ENCODE measurements at regions not wholly inside any gene's neighbourhood (a gene's known extent, or its start where the extent isn't known, plus 50 kb on each side); places are given as distances from the start of the nearest gene placed in this dataset.
A peak's percentile ranks its signal among the peaks of the same experiment; 100 is the strongest.
"Not testable (repeated sequence)": the region's sequence is repeated elsewhere in the genome, so short reads cannot be mapped to it uniquely, and the experiment has no call there.

GRCh38 chr5:17123773-17124172 is 93.7 kb upstream of the BASP1 start:
- 0 out of 2 replicates have a peak, but pooled peaks have one; percentile 42 for TF ChIP-seq ZNF766 (CRISPR knock-in tag; conservative IDR thresholded peaks at IDR 0.05)
- H3K4me1 ChIP-seq (replicated peaks in 1 of 2; ENCODE audit: control insufficient read depth in 2 of 2, insufficient read depth in 2 of 2, low read length in 2 of 2); CTCF ChIA-PET (ENCODE audit: low intra/inter-chr PET ratio); H3K36me3 ChIP-seq (ENCODE audit: control insufficient read depth, insufficient read depth, low read length); H4K20me1 ChIP-seq (replicated peaks; ENCODE audit: control insufficient read depth, insufficient read depth, low read length); H3K9me3 ChIP-seq (replicated peaks; ENCODE audit: control insufficient read depth, insufficient read depth, low read depth, low read length); intact Hi-C loops (cut with micrococcal nuclease); H3K79me2 ChIP-seq (ENCODE audit: control insufficient read depth, insufficient read depth, low read length); FAIRE-seq; H3K9me1 ChIP-seq (ENCODE audit: control insufficient read depth, insufficient read depth, low read length); H3K4me3 ChIP-seq; DNase-seq (ENCODE audit: extremely low read depth in 1 of 4, low spot score in 3 of 4); H2AFZ ChIP-seq (ENCODE audit: low read depth, low read length); POLR2A ChIA-PET; ATAC-seq; H3K4me2 ChIP-seq (ENCODE audit: insufficient read depth, low read length); in situ Hi-C loops (cut with MboI); H3K27ac ChIP-seq (ENCODE audit: extremely low read depth, low read depth, low read length); BruUV-seq (replicated peaks); H3K9ac ChIP-seq (ENCODE audit: insufficient read depth in 1 of 2, low read depth in 2 of 2, low read length in 2 of 2); H3K27me3 ChIP-seq (ENCODE audit: control insufficient read depth in 2 of 2, insufficient read depth in 2 of 2, low read length in 2 of 2): not testable (repeated sequence)
- 0% methylated on average over 3 of the region's 3 CpGs for WGBS (ENCODE audit: insufficient coverage, low coverage, missing lambda C conversion rate)

- no peak overlapping the region for H3K4me3 ChIP-seq
- no peak for DNase-seq (ENCODE audit: extremely low read depth in 1 of 4, low spot score in 3 of 4)
- no peaks in the 10 kb centered on the region for H3K9me3 ChIP-seq (replicated peaks; ENCODE audit: control insufficient read depth, insufficient read depth, low read depth, low read length)
- H3K27me3 ChIP-seq (ENCODE audit: control insufficient read depth in 2 of 2, insufficient read depth in 2 of 2, low read length in 2 of 2): peaks cover 0 to 4% of the 10 kb centered on the region in 2 experiments; a peak in 1 of 5 replicates
- H3K36me3 ChIP-seq (ENCODE audit: control insufficient read depth, insufficient read depth, low read length): no peaks in the 10 kb centered on the region
- no peaks in the 10 kb centered on the region for H3K4me1 ChIP-seq (replicated peaks in 1 of 2; ENCODE audit: control insufficient read depth in 2 of 2, insufficient read depth in 2 of 2, low read length in 2 of 2)
- H3K79me2 ChIP-seq (ENCODE audit: control insufficient read depth, insufficient read depth, low read length): no peaks in the 10 kb centered on the region
- no TSS peak for BruUV-seq (replicated peaks)
- H3K9ac ChIP-seq (ENCODE audit: insufficient read depth in 1 of 2, low read depth in 2 of 2, low read length in 2 of 2): no peak overlapping the region
- 0% methylated on average over 8 of the region's 8 CpGs for WGBS (ENCODE audit: insufficient coverage, low coverage, missing lambda C conversion rate)
- H2AFZ ChIP-seq (ENCODE audit: low read depth, low read length): no peak overlapping the region
- in situ Hi-C loops (cut with MboI): no loop called here
- ChIA-PET CTCF (ENCODE audit: low intra/inter-chr PET ratio) (no interaction called here), POLR2A (no interaction called here)
- no peak overlapping the region for H3K4me2 ChIP-seq (ENCODE audit: insufficient read depth, low read length)
- H3K27ac ChIP-seq (ENCODE audit: extremely low read depth, low read depth, low read length): no peak overlapping the region
- no peak for FAIRE-seq
- no peaks in the 10 kb centered on the region for H4K20me1 ChIP-seq (replicated peaks; ENCODE audit: control insufficient read depth, insufficient read depth, low read length)
- TF ChIP-seq MAFF (IDR thresholded peaks at IDR 0.05; ENCODE audit: low read length): 0 out of 2 replicates have a peak, but pooled peaks have one; percentile 11
- TF ChIP-seq ZNF316 (IDR thresholded peaks at IDR 0.05): 0 out of 2 replicates have a peak, but pooled peaks have one; percentile 15
- TF ChIP-seq FOXJ2 (tag; IDR thresholded peaks at IDR 0.05): no peak
- TF ChIP-seq ZC3H11A (IDR thresholded peaks at IDR 0.05; ENCODE audit: low read depth, low read length): no peak
- no peak for TF ChIP-seq CREB5 (CRISPR knock-in tag; IDR thresholded peaks at IDR 0.05)
- no peak for TF ChIP-seq ZNF121 (CRISPR knock-in tag; conservative IDR thresholded peaks at IDR 0.05)
- TF ChIP-seq IRF1 (CRISPR knock-in tag; IDR thresholded peaks at IDR 0.05; ENCODE audit: borderline replicate concordance): no peak
- TF ChIP-seq ETS2 (tag; IDR thresholded peaks at IDR 0.05; ENCODE audit: borderline replicate concordance, poor library complexity, severe bottlenecking): no peak
- no peak for TF ChIP-seq ZNF23 (CRISPR knock-in tag; IDR thresholded peaks at IDR 0.05)
- TF ChIP-seq CREM (IDR thresholded peaks at IDR 0.05; ENCODE audit: low read depth): no peak
- no peak for TF ChIP-seq FOXA3 (CRISPR knock-in tag; conservative IDR thresholded peaks at IDR 0.05 in 1 of 2, IDR thresholded peaks at IDR 0.05 in 1 of 2)
- H3K9me1 ChIP-seq (ENCODE audit: control insufficient read depth, insufficient read depth, low read length): no peaks in the 10 kb centered on the region
- intact Hi-C loops (cut with micrococcal nuclease): no loop called here
- no peak for ATAC-seq
These were observed 89.6 kb upstream of the BASP1 start for GRCh38 chr5:17127743-17128231.
